COLO829 (cell line): ENCODE measurements at regions not wholly inside any gene's neighbourhood (a gene's known extent, or its start where the extent isn't known, plus 50 kb on each side); places are given as distances from the start of the nearest gene placed in this dataset.
"Not testable (repeated sequence)": the region's sequence is repeated elsewhere in the genome, so short reads cannot be mapped to it uniquely, and the experiment has no call there.

Experiments used
- DNase-seq: peaks from one replicate; pipeline ENCODE4 v3.0.0; 2012; ENCODE audit warnings: low spot score

- no peak for DNase-seq
These were observed 54.0 kb upstream of the BBX start for GRCh38 chr3:107468782-107469181.

GRCh38 chr3:107470496-107470895 lies 52.3 kb upstream of the BBX start:
- DNase-seq, result not testable (repeated sequence)
